SH-SY5Y (cell line): ENCODE measurements at regions not wholly inside any gene's neighbourhood (a gene's known extent, or its start where the extent isn't known, plus 50 kb on each side); places are given as distances from the start of the nearest gene placed in this dataset.

ENCODE experiments used
- GATA2 ChIP-seq: IDR thresholded peaks from 2 replicates; pipeline ENCODE4 v1.6.1; 2011; ENCODE audit warnings: mild to moderate bottlenecking, low read depth, low read length
- GATA3 ChIP-seq: IDR thresholded peaks from 2 replicates; pipeline ENCODE4 v1.6.1; 2011; ENCODE audit warnings: low read depth, mild to moderate bottlenecking, low read length, moderate library complexity

- TF ChIP-seq GATA2 (no peak), GATA3 (no peak)
These were observed 369.4 kb downstream of the GASK1B start for GRCh38 chr4:157803421-157803820.

DNA sequence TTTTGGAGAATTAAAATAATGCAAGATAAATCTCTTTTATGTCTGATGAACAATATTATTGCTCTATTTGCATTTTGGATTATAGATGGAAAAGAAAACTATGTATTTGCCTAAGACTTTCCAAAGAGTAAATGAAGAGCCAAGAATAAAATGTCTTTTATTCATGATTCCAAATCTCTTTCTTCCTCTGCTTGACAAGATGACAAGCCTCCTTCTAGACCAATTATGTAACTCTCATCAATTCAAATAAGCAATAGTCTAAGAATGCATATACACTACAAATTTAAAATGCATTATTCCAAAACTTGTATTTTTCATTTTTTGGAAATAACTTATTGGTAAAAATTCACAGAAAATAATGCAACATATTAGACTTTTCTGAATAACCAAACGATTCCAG lies 377.3 kb downstream of the GASK1B start:
- TF ChIP-seq GATA2 (no peak), GATA3 (no peak)

DNA sequence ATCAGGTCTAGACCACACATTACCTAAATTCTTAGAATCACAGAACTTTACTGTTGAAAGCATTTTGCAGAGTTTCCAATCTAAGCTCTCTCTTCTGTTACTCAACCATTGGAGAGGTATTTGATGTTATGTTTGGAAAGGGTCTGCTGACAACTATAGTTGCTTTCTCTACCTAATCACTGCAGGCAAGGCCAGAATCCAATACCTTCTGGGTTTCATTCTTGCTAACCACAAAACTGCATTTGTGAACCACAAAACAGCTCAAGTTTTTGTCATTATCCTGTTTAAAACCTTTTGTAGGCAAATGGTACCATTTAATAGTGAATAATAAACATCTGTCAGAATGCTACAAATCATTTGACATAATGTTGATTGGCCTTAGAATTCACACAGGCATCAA lies 380.1 kb downstream of the GASK1B start:
- no peak for TF ChIP-seq GATA3
- no peak for TF ChIP-seq GATA2

DNA sequence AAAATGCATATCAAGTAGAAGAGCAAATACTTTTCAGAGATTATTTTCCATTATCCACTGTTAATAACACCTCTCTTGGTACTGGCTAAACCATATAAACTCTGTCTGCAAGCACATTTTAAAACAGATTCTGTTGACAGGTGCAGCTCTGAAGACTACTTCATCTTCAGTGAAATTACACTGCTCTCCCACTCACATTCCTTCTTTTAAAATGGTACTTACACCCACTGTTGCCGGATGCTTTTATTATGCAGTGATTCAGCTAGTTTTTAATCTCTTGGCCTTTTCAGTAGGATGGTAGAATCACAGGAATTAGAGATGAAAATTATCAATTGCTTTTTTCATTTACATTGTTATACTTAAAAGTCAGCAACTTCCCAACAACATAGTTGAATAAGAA lies 381.6 kb downstream of the GASK1B start:
- TF ChIP-seq GATA2, result no peak
- TF ChIP-seq GATA3, result no peak

GRCh38 chr4:157787618-157788017 lies 385.2 kb downstream of the GASK1B start:
- TF ChIP-seq GATA2, result no peak
- TF ChIP-seq GATA3, result no peak

- TF ChIP-seq GATA2, result no peak
- no peak for TF ChIP-seq GATA3
These were observed 391.5 kb downstream of the GASK1B start for GRCh38 chr4:157781361-157781760.

- TF ChIP-seq GATA3 (no peak), GATA2 (no peak)
These were observed 393.7 kb downstream of the GASK1B start for GRCh38 chr4:157779081-157779480.

DNA sequence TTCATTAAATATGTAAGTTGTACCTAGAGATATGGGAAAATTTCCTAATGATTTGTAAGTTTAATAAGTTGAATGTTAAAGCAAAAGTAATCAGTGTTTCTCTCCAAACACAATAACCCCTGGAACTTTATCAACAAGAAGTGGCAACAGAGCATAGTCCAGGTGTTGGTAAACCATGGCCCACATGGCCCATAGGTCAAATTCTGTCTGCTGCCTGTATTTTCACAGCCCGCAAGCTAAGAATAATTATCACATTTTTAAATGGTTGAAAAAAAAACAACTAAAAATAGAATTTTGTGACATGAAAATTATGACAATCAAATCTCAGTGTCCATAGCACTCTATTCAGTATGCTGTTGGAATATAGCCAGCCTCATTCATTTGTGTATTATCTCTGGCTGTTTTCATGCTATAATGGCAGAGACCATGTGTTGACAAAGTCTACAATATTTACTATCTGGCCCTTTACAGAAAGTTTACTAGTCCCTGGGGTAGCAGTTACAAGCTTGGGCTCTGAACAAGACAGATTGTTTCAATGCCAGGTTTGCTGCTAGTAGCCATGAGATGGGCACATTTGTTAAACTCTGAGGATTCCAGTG lies 395.8 kb downstream of the GASK1B start:
- TF ChIP-seq GATA2 (no peak), GATA3 (no peak)

- no peak for TF ChIP-seq GATA3
- no peak for TF ChIP-seq GATA2
These were observed 396.9 kb downstream of the GASK1B start for GRCh38 chr4:157775971-157776370.

DNA sequence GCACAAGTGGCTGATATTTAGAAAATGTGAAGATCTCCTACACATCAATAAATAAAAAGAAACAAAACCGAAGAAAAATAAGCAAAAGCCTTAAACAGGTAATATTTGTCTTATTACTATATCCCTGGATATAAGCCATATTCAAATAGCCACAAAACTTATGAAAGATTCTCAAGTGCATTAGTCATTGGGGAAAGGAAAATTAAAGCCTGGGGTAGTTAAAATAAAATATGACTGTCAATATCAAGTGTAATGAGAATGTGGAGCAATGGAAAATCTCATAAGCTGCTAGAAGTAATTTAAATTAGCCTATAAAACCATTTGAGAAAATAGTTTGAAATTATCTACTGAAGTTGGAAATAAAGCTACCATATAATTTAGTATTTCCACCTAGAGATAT lies 399.9 kb downstream of the GASK1B start:
- TF ChIP-seq GATA3 (no peak), GATA2 (no peak)

- peak; percentile 73; the same call in 1 of the 2 replicates for TF ChIP-seq GATA2
- peak; percentile 92 for TF ChIP-seq GATA3
These were observed 404.4 kb downstream of the GASK1B start for GRCh38 chr4:157768419-157768818.

DNA sequence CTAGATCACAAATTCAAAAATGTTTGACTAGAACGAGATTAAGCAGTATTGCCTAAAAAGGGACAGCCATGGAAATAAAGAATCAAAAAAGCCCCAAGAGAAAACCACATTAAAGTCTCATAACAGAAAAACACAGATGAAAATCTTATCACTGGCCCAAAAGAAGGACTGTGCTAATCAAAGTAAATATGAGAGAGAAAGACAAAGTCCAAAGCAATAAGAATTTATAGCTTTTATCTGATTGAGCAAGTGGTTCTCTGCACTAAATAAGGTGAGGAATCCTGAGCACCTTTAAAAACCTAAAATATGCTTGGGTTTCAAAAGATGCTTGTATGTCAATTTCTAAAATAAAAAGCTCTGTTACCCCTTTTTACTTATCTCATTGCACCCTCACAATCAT lies 409.3 kb downstream of the GASK1B start:
- TF ChIP-seq GATA2 (no peak), GATA3 (no peak)

GRCh38 chr4:157754410-157754809 lies 418.4 kb downstream of the GASK1B start:
- TF ChIP-seq GATA3 (no peak), GATA2 (no peak)

DNA sequence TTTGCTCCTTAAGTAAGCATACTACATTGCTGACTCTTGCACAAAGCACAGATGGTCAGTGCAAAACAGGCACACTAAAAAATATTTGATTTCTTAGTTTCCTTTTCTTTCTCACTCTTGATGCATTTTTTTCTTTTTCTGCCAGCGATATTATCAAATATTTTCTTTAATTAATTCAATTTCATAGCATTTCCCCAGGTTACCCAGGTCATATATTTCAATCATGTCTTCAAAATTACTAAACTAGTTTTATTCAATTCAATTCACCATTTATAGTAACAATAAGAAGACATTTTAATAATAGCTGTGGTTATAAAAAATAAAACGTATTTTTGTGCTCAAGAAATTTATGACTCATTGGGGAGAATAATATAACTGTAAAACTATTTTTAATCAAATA lies 421.2 kb downstream of the GASK1B start:
- TF ChIP-seq GATA3 (no peak), GATA2 (no peak)

GRCh38 chr4:157741642-157742041 lies 431.2 kb downstream of the GASK1B start:
- TF ChIP-seq GATA3, result no peak
- TF ChIP-seq GATA2, result no peak

- TF ChIP-seq GATA3, result no peak
These were observed 433.6 kb downstream of the GASK1B start for GRCh38 chr4:157739242-157739641.
